Endometrium (tissue), 2 donors: ENCODE measurements at regions not wholly inside any gene's neighbourhood (a gene's known extent, or its start where the extent isn't known, plus 50 kb on each side); places are given as distances from the start of the nearest gene placed in this dataset.
"Not testable (repeated sequence)": the region's sequence is repeated elsewhere in the genome, so short reads cannot be mapped to it uniquely, and the experiment has no call there.

Experiments used
- FAIRE-seq: peaks from 2 replicates; lab custom pipeline; 2012; peaks lifted over from hg19 to GRCh38; lab: Jason Lieb, UNC
- donor health status: control.
- donor health status: control.

DNA sequence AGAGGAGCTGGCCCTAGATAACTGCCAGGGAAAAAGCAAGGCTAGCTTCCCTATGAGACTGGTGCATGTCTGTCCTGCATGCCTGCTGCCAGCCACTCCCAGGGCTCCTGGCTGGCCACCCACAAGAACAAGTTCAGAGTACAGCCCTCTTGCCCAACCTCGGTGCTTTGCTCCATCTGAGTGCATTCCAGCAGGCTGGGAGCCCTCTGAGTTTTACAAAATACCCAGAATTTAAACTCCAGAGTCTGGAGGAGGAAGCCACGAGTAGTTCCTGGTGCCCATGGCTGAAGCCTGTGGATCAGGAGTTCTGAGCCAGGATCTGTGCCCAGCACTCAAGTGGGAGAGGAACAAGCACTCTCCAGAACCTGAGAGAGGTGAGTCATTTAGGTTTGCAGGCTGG, 111.6 kb downstream of the MAGEE2 start:
- FAIRE-seq: no peak

DNA sequence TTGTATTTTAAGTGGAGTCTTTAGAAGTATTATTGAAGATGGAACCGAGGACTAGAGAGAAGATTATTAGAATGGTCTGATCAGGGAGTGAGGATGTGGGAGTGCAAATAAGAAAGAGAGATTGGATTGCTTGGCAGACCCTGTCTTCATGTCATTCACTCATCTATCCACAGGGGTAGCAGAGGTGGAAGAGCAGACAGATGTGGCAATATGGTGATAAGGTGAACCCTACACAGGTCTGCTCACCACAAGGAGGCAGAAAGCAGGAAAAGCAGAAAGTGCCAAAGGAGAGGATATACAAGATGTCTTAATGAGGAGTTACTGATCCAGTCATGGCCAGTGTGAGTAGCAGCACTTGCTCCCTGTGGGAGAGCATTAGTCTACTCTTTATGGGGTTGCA, 129.4 kb downstream of the MAGEE2 start:
- FAIRE-seq: no peak

GRCh38 chrX:75649829-75650228, 127.0 kb upstream of the ZDHHC15 start:
- FAIRE-seq: no peak

DNA sequence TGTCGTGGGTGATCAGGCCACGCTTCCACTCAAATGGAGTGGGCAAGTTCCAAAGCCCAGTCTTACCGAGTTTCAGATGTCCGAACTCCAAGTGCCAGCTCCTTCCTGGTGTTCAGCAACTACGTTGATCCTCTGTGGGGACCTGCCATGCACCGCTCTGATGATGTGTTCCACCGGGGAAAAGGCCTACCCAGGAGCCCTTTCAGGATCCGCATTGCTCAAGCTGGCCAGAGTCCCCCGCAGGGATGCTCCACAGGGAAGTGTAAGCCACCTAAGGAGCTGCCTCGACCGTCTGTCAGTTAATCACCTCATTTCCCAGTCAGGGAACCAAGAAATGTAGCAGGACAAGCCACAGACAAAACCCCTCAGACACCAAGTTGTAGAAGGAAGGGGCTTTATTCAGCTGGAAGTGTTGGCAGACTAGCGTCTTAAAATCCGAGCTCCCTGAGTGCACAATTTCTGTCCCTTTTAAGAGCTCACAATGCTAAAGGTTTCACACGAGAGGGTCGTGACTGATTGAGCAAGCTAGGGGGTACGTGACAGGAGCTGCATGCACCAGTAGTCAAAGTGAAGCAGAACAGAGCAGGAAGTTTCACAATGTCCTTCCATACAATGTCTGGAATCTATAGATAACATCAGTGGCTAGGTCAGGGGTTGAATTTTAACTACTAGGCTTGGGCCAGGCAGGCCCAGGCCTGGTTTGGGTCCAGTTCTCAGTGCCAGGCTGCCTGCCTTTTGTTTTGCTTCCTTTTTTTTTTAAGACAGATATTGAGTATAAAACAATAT, 126.2 kb upstream of the ZDHHC15 start:
- no peak for FAIRE-seq

DNA sequence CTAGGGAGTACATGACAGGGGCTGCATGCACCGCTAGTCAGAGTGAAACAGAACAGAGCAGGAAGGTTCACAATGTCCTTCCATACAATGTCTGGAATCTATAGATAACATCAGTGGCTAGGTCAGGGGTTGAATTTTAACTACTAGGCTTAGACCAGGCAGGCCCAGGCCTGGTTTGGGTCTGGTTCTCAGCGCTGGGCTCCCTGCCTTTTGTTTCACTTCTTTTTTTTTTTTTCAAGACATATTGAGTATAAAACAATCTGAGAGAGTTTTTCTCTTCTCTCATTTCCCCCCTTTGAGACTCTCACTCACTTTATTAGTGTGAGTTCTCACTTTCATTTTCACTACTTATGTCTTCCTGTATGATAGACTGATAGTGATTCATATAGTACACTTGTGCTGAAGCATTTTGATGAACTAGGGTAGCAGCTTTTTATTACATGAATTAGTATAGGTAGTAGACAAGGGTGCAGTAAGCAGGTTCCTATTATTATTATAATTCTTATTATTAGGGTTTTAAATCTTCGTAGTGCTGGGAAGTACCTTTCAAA, 120.0 kb upstream of the ZDHHC15 start:
- FAIRE-seq: no peak

- FAIRE-seq: no peak
Measured at GRCh38 chrX:75638332-75638731, 115.5 kb upstream of the ZDHHC15 start.

DNA sequence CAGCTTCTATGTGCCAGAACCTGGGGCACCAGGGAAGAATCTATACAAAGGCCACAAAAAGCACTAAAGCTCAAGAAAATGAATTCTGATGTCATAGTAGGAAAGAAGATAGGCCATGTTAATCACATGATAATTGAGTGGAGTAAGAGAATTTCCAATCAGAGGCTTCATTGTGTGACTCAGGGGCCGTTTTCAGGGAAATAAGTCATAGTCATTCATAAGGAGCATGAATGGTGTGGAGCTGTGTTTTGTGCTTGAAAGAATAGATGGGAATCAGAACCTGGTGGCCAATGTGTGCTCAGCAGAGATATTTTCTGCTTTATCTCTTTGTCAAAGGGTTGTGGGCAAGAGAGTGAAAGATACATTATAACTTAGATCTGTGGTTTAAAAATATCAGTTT, 102.4 kb upstream of the ZDHHC15 start:
- FAIRE-seq: no peak

- no peak for FAIRE-seq
Measured at GRCh38 chrX:75623535-75623934, 100.7 kb upstream of the ZDHHC15 start.

GRCh38 chrX:75609406-75609805, 86.6 kb upstream of the ZDHHC15 start:
- FAIRE-seq: no peak

GRCh38 chrX:75603833-75604232, 81.0 kb upstream of the ZDHHC15 start:
- peak; percentile 57 for FAIRE-seq

DNA sequence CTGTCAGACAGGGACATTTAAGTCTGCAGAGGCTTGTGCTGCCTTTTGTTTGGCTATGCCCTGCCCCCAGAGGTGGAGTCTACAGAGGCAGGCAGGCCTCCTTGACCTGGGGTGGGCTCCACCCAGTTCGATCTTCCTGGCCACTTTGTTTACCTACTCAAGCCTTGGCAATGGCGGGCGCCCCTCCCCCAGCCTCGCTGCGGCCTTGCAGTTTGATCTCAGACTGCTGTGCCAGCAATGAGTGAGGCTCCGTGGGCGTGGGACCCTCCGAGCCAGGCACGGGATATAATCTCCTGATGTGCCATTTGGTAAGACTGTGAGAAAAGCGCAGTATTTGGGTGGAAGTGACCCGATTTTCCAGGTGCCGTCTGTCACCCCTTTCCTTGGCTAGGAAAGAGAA, 79.2 kb upstream of the ZDHHC15 start:
- not testable (repeated sequence) for FAIRE-seq

- FAIRE-seq: no peak
Measured at GRCh38 chrX:75596178-75596577, 73.3 kb upstream of the ZDHHC15 start.

GRCh38 chrX:75593186-75593585, 70.3 kb upstream of the ZDHHC15 start:
- not testable (repeated sequence) for FAIRE-seq

- FAIRE-seq: no peak
Measured at GRCh38 chrX:75582511-75582910, 59.7 kb upstream of the ZDHHC15 start.
